ENCODE measurements at regions not wholly inside any gene's neighbourhood (a gene's known extent, or its start where the extent isn't known, plus 50 kb on each side); places are given as distances from the start of the nearest gene placed in this dataset.

DNA sequence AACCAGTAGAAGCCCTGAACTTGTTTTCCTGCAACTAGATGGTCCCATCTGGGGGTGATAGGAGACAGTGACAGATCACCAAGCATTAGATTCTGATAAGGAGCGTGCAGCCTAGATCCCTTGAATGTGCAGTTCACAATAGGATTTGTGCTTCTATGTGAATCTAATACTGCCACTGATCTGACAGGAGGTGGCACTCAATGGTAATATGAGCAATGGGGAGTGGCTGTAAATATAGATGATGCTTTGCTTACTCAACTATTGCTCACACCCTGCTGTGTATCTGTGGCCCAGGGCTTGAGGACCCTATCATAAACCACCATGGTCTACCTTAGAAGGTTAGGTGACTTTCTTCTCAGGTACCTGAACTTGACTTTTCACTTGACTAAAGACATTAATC lies 417.1 kb upstream of the ARHGEF26 start:
- TF ChIP-seq, protein P1, sequence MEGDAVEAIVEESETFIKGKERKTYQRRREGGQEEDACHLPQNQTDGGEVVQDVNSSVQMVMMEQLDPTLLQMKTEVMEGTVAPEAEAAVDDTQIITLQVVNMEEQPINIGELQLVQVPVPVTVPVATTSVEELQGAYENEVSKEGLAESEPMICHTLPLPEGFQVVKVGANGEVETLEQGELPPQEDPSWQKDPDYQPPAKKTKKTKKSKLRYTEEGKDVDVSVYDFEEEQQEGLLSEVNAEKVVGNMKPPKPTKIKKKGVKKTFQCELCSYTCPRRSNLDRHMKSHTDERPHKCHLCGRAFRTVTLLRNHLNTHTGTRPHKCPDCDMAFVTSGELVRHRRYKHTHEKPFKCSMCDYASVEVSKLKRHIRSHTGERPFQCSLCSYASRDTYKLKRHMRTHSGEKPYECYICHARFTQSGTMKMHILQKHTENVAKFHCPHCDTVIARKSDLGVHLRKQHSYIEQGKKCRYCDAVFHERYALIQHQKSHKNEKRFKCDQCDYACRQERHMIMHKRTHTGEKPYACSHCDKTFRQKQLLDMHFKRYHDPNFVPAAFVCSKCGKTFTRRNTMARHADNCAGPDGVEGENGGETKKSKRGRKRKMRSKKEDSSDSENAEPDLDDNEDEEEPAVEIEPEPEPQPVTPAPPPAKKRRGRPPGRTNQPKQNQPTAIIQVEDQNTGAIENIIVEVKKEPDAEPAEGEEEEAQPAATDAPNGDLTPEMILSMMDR (IDR thresholded peaks at IDR 0.05; ENCODE audit: insufficient read depth, low read length, poor library complexity, severe bottlenecking): no peak
- no peak for DNase-seq (ENCODE audit: low read depth)
- Histone ChIP-seq H3K27me3 (ENCODE audit: control insufficient read depth, insufficient read depth, low read length) (no peaks in the 10 kb centered on the region), H3K36me3 (ENCODE audit: control insufficient read depth, insufficient read depth, low read length) (no peaks in the 10 kb centered on the region), H3K4me3 (ENCODE audit: low read depth, low read length) (no peak overlapping the region)

- Histone ChIP-seq H3K4me3 (ENCODE audit: low read depth, low read length) (no peak overlapping the region), H3K36me3 (ENCODE audit: control insufficient read depth, insufficient read depth, low read length) (no peaks in the 10 kb centered on the region), H3K27me3 (ENCODE audit: control insufficient read depth, insufficient read depth, low read length) (no peaks in the 10 kb centered on the region)
- DNase-seq (ENCODE audit: low read depth): no peak
- TF ChIP-seq, protein P1 (IDR thresholded peaks at IDR 0.05; ENCODE audit: insufficient read depth, low read length, poor library complexity, severe bottlenecking): no peak
These were observed 414.5 kb upstream of the ARHGEF26 start for GRCh38 chr3:153706706-153707105.

- no peak overlapping the region for H3K4me3 ChIP-seq (ENCODE audit: low read depth, low read length)
- TF ChIP-seq, protein P1 (IDR thresholded peaks at IDR 0.05; ENCODE audit: insufficient read depth, low read length, poor library complexity, severe bottlenecking): no peak
- DNase-seq (ENCODE audit: low read depth): no peak
- H3K36me3 ChIP-seq (ENCODE audit: control insufficient read depth, insufficient read depth, low read length): no peaks in the 10 kb centered on the region
- no peaks in the 10 kb centered on the region for H3K27me3 ChIP-seq (ENCODE audit: control insufficient read depth, insufficient read depth, low read length)
These were observed 407.2 kb upstream of the ARHGEF26 start for GRCh38 chr3:153714016-153714415.

DNA sequence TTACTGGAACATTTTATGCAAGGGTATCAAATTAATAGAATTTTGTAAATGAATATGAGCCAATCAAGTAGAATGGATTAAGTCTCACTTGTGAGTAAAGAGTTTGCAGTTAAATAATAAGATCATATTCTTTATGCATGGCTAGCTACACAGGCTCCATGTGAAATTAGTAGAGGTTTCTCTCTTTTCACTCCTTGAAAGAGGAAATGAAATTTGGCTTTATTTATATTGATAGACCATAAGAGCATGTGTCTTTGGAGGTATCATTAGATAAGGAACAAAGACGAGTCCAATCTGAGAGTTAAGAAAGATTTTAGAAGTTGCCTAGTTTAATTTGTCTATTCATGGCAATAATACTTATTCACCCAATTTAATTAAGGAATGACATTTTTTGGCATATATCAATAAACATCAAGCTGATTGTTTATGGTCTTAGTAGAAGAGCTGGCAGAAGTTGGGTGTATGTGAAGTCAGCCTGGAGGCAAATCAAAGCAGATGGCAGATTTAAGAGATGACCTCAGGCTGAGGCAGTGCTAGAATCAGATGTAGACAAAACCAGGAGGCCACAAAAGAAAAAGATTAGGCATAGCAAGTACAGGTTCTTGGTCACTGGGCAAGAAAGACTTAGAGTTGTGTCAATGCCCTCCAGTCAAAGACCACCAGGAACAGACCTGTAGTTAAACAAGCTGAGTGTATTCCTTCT lies 406.5 kb upstream of the ARHGEF26 start:
- H3K4me3 ChIP-seq (ENCODE audit: low read depth, low read length): no peak overlapping the region
- no peaks in the 10 kb centered on the region for H3K36me3 ChIP-seq (ENCODE audit: control insufficient read depth, insufficient read depth, low read length)
- no peaks in the 10 kb centered on the region for H3K27me3 ChIP-seq (ENCODE audit: control insufficient read depth, insufficient read depth, low read length)
- TF ChIP-seq, protein P1 (IDR thresholded peaks at IDR 0.05; ENCODE audit: insufficient read depth, low read length, poor library complexity, severe bottlenecking): no peak
- no peak for DNase-seq (ENCODE audit: low read depth)

GRCh38 chr3:153722157-153722556 lies 399.0 kb upstream of the ARHGEF26 start:
- no peaks in the 10 kb centered on the region for H3K27me3 ChIP-seq (ENCODE audit: control insufficient read depth, insufficient read depth, low read length)
- no peaks in the 10 kb centered on the region for H3K36me3 ChIP-seq (ENCODE audit: control insufficient read depth, insufficient read depth, low read length)

More at GRCh38 chr3:153722157-153722556, 399.0 kb upstream of the ARHGEF26 start:
- TF ChIP-seq, protein P1 (IDR thresholded peaks at IDR 0.05; ENCODE audit: insufficient read depth, low read length, poor library complexity, severe bottlenecking): no peak
- H3K4me3 ChIP-seq (ENCODE audit: low read depth, low read length): no peak overlapping the region
- DNase-seq (ENCODE audit: low read depth): no peak

Measured in kidney epithelial cell (primary cell).